ENCODE measurements at regions not wholly inside any gene's neighbourhood (a gene's known extent, or its start where the extent isn't known, plus 50 kb on each side); places are given as distances from the start of the nearest gene placed in this dataset.

GRCh38 chr10:88211230-88211629, 347.8 kb downstream of the PTEN start:
- no peak for DNase-seq (ENCODE audit: extremely low read depth, insufficient read length)
- TF ChIP-seq, protein P1, sequence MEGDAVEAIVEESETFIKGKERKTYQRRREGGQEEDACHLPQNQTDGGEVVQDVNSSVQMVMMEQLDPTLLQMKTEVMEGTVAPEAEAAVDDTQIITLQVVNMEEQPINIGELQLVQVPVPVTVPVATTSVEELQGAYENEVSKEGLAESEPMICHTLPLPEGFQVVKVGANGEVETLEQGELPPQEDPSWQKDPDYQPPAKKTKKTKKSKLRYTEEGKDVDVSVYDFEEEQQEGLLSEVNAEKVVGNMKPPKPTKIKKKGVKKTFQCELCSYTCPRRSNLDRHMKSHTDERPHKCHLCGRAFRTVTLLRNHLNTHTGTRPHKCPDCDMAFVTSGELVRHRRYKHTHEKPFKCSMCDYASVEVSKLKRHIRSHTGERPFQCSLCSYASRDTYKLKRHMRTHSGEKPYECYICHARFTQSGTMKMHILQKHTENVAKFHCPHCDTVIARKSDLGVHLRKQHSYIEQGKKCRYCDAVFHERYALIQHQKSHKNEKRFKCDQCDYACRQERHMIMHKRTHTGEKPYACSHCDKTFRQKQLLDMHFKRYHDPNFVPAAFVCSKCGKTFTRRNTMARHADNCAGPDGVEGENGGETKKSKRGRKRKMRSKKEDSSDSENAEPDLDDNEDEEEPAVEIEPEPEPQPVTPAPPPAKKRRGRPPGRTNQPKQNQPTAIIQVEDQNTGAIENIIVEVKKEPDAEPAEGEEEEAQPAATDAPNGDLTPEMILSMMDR (IDR thresholded peaks at IDR 0.05; ENCODE audit: insufficient read depth, low read length, poor library complexity, severe bottlenecking) = no peak
- Histone ChIP-seq H3K4me3 (replicated peaks; ENCODE audit: low read depth, low read length) (no peak overlapping the region), H3K27me3 (replicated peaks; ENCODE audit: control insufficient read depth, insufficient read depth, low read length) (no peaks in the 10 kb centered on the region), H3K36me3 (ENCODE audit: control insufficient read depth, insufficient read depth, low read length) (no peaks in the 10 kb centered on the region)

GRCh38 chr10:88212069-88212468, 348.6 kb downstream of the PTEN start:
- Histone ChIP-seq H3K36me3 (ENCODE audit: control insufficient read depth, insufficient read depth, low read length) (no peaks in the 10 kb centered on the region), H3K4me3 (replicated peaks; ENCODE audit: low read depth, low read length) (no peak overlapping the region), H3K27me3 (replicated peaks; ENCODE audit: control insufficient read depth, insufficient read depth, low read length) (no peaks in the 10 kb centered on the region)
- DNase-seq (ENCODE audit: extremely low read depth, insufficient read length) = no peak
- TF ChIP-seq, protein P1 (IDR thresholded peaks at IDR 0.05; ENCODE audit: insufficient read depth, low read length, poor library complexity, severe bottlenecking) = no peak

- no peak for DNase-seq (ENCODE audit: extremely low read depth, insufficient read length)
- H3K4me3 ChIP-seq (replicated peaks; ENCODE audit: low read depth, low read length) = no peak overlapping the region
- TF ChIP-seq, protein P1 (IDR thresholded peaks at IDR 0.05; ENCODE audit: insufficient read depth, low read length, poor library complexity, severe bottlenecking) = no peak
- H3K36me3 ChIP-seq (ENCODE audit: control insufficient read depth, insufficient read depth, low read length) = no peaks in the 10 kb centered on the region
- H3K27me3 ChIP-seq (replicated peaks; ENCODE audit: control insufficient read depth, insufficient read depth, low read length) = no peaks in the 10 kb centered on the region
Observed at GRCh38 chr10:88213065-88213605, 349.7 kb downstream of the PTEN start.

- TF ChIP-seq, protein P1 (IDR thresholded peaks at IDR 0.05; ENCODE audit: insufficient read depth, low read length, poor library complexity, severe bottlenecking) = no peak
- Histone ChIP-seq H3K27me3 (replicated peaks; ENCODE audit: control insufficient read depth, insufficient read depth, low read length) (no peaks in the 10 kb centered on the region), H3K36me3 (ENCODE audit: control insufficient read depth, insufficient read depth, low read length) (no peaks in the 10 kb centered on the region), H3K4me3 (replicated peaks; ENCODE audit: low read depth, low read length) (no peak overlapping the region)
- no peak for DNase-seq (ENCODE audit: extremely low read depth, insufficient read length)
Observed at GRCh38 chr10:88216976-88217375, 353.6 kb downstream of the PTEN start.

- Histone ChIP-seq H3K4me3 (replicated peaks; ENCODE audit: low read depth, low read length) (no peak overlapping the region), H3K36me3 (ENCODE audit: control insufficient read depth, insufficient read depth, low read length) (no peaks in the 10 kb centered on the region), H3K27me3 (replicated peaks; ENCODE audit: control insufficient read depth, insufficient read depth, low read length) (no peaks in the 10 kb centered on the region)
- no peak for DNase-seq (ENCODE audit: extremely low read depth, insufficient read length)
- TF ChIP-seq, protein P1 (IDR thresholded peaks at IDR 0.05; ENCODE audit: insufficient read depth, low read length, poor library complexity, severe bottlenecking) = no peak
Observed at GRCh38 chr10:88218362-88218761, 354.9 kb downstream of the PTEN start.

DNA sequence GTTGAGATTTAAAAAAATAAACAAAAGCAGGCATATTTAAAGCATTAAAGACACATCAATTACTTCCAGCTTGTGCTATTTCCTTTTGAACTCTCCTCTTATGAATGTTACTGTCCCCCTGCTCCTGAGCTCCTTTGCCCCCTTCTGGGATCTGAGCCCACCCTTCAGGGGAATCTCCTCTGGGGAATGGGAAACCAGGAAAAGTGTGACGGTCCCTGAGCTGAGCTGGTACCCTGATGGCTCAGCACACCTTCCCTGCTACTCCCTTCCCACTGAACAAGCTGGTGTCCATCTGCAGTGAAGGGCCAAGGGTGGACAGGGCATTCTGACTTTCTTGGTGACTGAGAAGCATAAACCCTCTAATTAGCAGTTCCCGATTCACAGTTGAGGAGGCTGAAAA, 356.3 kb downstream of the PTEN start:
- DNase-seq (ENCODE audit: extremely low read depth, insufficient read length) = no peak
- TF ChIP-seq, protein P1 (IDR thresholded peaks at IDR 0.05; ENCODE audit: insufficient read depth, low read length, poor library complexity, severe bottlenecking) = no peak
- Histone ChIP-seq H3K4me3 (replicated peaks; ENCODE audit: low read depth, low read length) (no peak overlapping the region), H3K36me3 (ENCODE audit: control insufficient read depth, insufficient read depth, low read length) (no peaks in the 10 kb centered on the region), H3K27me3 (replicated peaks; ENCODE audit: control insufficient read depth, insufficient read depth, low read length) (no peaks in the 10 kb centered on the region)
